ACHN (cell line): ENCODE measurements at regions not wholly inside any gene's neighbourhood (a gene's known extent, or its start where the extent isn't known, plus 50 kb on each side); places are given as distances from the start of the nearest gene placed in this dataset.

ENCODE experiments used
- DNase-seq: peaks from one replicate; pipeline ENCODE4 v3.0.0-alpha.2; 2015
- in situ Hi-C: cut with HindIII; loops from 2 replicates; pipeline ENCODE4 v1.10.0; 2017; ENCODE audit warnings: low sequenced_read_pairs, low pct_ligation_motif_present, low pct_unique_long_range_greater_than_20kb

DNA sequence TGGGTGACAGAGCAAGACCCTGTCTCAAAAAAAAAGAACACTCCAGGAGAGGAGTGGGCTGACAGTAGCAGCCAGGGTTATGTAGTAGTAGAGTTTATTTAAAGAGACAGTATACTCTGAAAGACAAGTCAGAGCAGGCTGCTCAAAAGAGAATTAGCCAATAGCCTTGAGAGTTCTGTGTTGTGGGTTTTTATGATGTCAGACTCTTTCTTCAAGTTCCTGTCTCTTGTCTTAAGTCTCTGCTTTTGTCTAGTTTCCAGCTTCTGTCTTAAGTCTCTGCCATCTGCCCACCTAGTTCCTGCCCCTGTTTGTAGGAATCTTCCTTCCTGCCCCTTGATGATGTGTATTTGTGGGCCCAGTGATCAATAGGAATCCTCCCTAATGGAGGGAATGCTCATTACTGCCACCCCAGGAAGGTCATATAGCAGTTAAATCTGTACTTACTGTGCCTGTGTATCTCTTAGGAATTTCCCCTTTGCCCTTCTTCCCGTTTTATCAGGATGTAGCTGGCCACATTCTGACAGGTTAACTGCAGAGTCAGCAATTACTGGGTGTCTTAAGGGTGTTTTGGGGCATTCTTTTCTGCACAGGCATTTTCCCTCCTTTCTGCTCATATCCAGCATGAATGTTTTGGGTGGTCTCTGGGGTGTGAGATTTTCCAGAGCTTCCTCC lies 580.5 kb upstream of the SGCD start:
- in situ Hi-C loops = no loop called here

DNA sequence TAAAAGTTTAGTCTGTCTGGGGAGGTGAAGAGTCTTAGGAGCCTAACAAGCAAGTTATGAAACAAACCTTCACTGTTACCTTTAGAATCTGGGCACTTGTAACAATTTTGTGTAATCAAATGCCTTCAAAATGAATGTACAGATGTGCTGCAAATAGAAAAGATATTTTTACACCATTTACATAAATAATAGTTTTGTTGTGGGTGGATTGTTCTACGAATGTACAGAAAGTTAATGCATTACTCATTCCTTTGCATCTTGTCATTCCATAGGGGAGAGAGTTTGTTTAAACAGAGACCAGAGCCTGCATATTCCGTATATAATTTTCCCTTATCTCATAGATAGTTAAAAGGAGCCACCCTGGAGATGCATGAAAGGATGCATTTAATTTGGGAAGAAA lies 576.9 kb upstream of the SGCD start:
- in situ Hi-C loops = no loop called here
- no peak for DNase-seq

More for the DNA sequence above, 580.5 kb upstream of the SGCD start:
- DNase-seq = peak; percentile 1

GRCh38 chr5:155750571-155750970 lies 576.4 kb upstream of the SGCD start:
- no peak for DNase-seq
- in situ Hi-C loops = no loop called here

- in situ Hi-C loops = no loop called here
- DNase-seq = no peak
These were observed 572.9 kb upstream of the SGCD start for GRCh38 chr5:155753943-155754581.

DNA sequence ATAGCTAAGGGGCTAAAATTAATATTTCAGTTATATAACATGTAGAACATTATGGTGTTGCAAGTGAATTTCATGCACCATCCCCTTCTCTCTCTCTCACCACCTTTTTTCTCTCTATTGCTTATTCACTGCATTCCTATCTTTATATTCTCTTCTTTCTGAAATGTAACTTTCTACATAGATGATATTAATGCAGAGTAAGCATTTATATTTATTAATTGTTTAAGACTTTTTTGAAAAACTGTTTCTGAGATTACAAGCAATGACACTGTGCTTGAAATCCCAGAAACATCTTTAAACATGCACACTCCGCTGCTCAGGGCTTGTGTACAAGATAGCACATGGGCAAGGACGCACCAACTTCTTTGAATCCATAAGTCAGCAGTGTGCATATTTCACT lies 567.7 kb upstream of the SGCD start:
- no peak for DNase-seq

DNA sequence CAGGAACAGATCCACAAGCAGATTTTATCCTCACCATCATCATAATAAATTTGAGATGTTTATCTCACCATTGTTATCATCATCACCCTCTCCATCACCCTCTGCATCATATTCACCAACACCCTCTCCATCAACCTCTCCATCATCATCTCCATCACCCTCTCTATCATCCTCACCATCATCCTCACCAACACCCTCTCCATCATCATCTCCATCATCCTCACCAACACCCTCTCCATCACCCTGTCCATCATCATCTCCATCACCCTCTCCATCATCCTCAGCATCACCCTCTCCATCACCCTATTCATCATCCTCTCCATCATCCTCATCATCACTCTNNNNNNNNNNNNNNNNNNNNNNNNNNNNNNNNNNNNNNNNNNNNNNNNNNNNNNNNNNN lies 567.0 kb upstream of the SGCD start:
- in situ Hi-C loops = no loop called here

More for the DNA sequence above, 567.7 kb upstream of the SGCD start:
- in situ Hi-C loops = no loop called here

GRCh38 chr5:155761502-155761901 lies 565.5 kb upstream of the SGCD start:
- in situ Hi-C loops = no loop called here
- no peak for DNase-seq

More for the DNA sequence above, 567.0 kb upstream of the SGCD start:
- DNase-seq = no peak

GRCh38 chr5:155765715-155766114 lies 561.2 kb upstream of the SGCD start:
- DNase-seq = no peak
- in situ Hi-C loops = no loop called here

DNA sequence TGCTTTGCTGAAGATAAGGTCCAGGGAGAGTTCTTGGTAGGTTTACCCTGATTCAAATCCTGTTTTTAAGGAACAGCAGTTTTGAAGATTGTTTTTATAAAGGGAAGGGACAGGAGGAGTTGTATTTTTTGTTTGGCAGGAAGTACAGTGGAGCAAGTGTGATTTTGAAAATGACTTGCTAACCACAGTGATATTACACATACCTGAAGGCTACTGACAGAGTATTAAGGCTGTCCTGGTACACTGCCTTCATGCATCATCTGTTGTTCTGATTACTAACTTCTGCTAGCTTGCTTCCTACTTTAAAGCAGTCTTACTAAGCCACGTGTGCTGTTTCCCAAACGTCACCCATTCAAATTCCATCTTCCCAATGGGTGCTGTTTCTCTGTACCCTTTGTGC lies 559.5 kb upstream of the SGCD start:
- in situ Hi-C loops = no loop called here
- DNase-seq = no peak

- in situ Hi-C loops = no loop called here
- no peak for DNase-seq
These were observed 558.6 kb upstream of the SGCD start for GRCh38 chr5:155768332-155768731.

GRCh38 chr5:155772009-155772662 lies 554.8 kb upstream of the SGCD start:
- DNase-seq = no peak
- in situ Hi-C loops = no loop called here

DNA sequence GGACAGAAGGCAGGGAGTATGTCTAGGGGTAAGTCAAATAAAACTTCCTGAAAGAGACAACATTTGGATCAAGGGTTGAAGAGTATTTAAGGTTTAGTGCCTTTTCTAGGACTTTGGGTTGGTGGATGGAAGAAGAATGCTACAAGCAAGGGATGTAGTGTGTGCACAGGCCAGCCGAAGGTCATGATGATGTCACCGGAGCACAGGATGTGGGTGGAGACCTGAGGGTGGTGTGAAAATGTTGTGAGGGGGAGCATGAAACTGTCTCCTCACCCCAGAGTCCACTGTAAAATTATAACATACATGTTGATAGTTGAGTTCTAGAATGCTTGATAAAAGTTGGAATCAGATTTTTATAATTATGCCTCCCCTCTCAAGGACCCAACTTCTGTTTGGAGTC lies 553.3 kb upstream of the SGCD start:
- DNase-seq = no peak
- in situ Hi-C loops = no loop called here

DNA sequence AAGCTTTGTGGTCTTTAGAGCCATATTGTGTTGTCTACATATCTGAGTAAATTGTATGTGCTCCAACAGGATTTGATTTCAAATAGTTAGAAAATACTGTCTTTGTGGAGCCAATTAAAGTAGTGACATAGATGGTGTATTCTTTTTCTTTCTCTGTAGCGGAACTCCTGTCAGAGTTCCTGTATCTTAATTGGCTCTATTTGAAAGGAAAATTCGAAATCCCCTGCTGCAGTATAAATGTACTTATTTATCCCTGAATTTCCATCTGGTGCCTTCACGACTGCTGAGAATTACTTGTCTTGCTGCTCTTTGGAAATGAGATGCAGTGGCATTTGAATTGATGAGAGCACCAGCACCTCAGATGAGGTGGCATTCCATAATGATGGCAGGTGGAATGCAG lies 546.7 kb upstream of the SGCD start:
- in situ Hi-C loops = no loop called here
- DNase-seq = no peak

DNA sequence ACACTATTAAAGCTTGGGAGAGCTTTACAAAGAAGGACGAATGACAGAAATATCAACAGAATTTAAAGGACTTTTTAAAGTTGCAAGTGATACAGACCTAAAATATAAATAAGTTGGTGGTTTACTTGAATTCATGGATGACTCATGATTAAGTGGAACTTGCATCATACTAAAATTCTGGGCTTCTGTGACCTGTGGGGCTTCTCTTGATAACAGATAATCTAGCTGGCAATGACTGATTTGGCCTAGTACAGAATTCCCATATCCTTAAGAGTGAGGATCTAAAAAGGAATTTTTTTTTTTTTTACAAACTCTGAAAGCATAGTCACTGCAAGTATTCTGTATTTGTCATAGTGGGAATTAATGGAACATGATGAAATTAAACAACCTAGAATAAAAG lies 543.7 kb upstream of the SGCD start:
- in situ Hi-C loops = no loop called here
- no peak for DNase-seq

DNA sequence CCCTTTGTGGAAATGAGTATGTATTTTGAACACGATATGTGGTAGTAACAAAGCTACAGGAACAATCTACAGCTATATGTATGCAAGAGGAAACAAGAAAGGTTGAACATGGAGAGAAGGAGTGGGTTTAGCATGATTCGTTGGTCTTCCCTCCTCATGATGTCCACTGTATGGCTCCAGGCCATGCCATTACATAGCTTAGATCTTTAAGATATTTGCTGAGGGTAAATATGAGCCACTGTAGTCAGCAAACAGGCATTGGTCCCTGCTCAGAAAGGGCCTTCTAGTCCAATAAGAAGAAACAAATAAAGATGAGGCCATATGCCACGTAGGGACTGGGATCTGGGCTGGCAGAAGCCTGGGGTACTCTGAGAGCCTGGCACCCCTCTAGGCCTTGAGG lies 543.2 kb upstream of the SGCD start:
- in situ Hi-C loops = no loop called here

DNA sequence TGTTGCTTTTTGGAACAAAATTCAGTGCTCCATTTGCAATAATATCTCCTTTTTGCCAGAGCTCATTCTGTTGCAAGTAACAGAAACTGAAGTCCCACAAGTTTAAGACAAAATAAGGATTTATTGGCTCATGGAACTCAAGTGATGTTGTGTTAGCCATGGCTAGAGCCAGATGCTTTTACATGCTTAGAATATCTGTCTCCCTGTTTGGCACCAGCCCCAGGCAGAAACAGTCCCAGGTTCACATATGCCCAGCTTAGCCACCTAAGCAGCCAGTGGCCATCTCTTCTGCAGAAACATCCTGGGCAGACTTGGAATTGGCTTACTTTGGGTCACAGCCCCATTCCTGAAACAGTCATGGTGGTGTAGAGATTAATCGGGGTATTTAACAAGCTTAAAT lies 540.9 kb upstream of the SGCD start:
- in situ Hi-C loops = no loop called here

More for the DNA sequence above, 543.2 kb upstream of the SGCD start:
- no peak for DNase-seq

DNA sequence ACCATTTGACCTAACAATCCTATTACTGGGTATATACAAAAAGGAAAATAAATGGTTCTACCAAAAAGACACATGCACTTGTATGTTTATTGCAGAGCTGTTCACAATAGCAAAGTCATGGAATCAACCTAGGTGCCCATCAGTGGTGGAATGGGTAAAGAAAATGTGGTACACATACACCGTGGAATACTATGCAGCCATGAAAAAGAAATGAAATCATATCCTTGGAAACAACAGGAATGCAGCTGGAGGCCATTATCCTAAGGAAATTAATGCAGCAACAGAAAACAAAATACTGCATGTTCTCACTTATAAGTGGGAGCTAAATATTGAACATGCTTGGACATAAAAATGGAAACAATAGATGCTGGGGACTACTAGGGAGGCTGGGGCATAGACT lies 534.1 kb upstream of the SGCD start:
- in situ Hi-C loops = no loop called here

More for the DNA sequence above, 540.9 kb upstream of the SGCD start:
- no peak for DNase-seq

DNA sequence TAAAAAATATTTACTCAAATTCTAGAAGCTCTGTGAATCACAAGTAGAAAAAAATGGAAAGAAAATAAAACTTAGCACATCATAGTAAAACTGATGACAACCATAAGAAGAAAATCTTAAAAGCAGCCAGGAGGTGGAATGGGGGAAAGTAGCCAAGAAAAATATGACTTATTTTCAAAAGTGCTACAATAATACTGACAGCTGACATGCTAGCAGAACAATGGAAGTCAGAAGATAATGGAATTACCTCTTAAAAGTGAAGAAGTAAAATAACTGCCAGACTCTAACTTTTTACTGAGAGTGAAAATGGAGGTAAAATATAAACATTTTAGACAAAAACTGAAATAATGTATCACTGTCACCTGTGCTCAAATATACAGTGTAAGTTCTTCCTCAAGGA lies 532.2 kb upstream of the SGCD start:
- DNase-seq = no peak
- in situ Hi-C loops = no loop called here

More for the DNA sequence above, 534.1 kb upstream of the SGCD start:
- DNase-seq = no peak

DNA sequence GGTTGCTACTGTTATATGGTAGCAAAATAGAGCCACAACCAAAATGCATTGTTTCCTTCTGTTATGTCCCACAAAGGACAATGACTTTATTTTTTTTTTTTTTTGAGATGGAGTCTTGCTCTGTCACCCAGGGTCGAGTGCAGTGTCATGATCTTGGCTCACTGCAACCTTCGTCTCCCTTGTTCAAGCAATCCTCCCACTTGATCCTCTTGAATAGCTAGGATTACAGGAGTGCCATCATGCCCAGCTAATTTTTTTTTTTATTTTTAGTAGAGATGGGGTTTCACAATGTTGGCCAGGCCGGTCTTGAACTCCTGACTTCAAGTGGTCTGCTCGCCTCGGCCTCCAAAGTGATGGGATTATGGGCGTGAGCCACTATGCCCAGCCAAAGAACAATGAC lies 527.7 kb upstream of the SGCD start:
- in situ Hi-C loops = no loop called here
- no peak for DNase-seq
